Endothelial cell (in vitro differentiated cells): ENCODE measurements at regions not wholly inside any gene's neighbourhood (a gene's known extent, or its start where the extent isn't known, plus 50 kb on each side); places are given as distances from the start of the nearest gene placed in this dataset.

Source experiments
- DNase-seq: peaks from one replicate; pipeline ENCODE4 v3.0.0; 2021; ENCODE audit warnings: low spot score
- H3K27ac Mint-ChIP-seq: one replicate; pipeline ENCODE4 v1.8.0; 2021; ENCODE audit warnings: mixed read lengths, inconsistent platforms; ENCODE audit not compliant: unreplicated experiment
- H3K27me3 Mint-ChIP-seq: one replicate; pipeline ENCODE4 v1.8.0; 2021; ENCODE audit warnings: mild to moderate bottlenecking, moderate library complexity, mixed read lengths, inconsistent platforms; ENCODE audit not compliant: unreplicated experiment
- H3K36me3 Mint-ChIP-seq: one replicate; pipeline ENCODE4 v1.8.0; 2021; ENCODE audit warnings: mild to moderate bottlenecking, low read depth, mixed read lengths, inconsistent platforms; ENCODE audit not compliant: unreplicated experiment
- H3K4me1 Mint-ChIP-seq: one replicate; pipeline ENCODE4 v1.8.0; 2021; ENCODE audit warnings: mild to moderate bottlenecking, mixed read lengths, inconsistent platforms; ENCODE audit not compliant: unreplicated experiment
- H3K4me3 Mint-ChIP-seq: one replicate; pipeline ENCODE4 v1.8.0; 2021; ENCODE audit warnings: mild to moderate bottlenecking, mixed read lengths, inconsistent platforms; ENCODE audit not compliant: unreplicated experiment
- H3K9me3 Mint-ChIP-seq: one replicate; pipeline ENCODE4 v1.8.0; 2021; ENCODE audit warnings: mixed read lengths, inconsistent platforms; ENCODE audit not compliant: unreplicated experiment
- TF ChIP-seq, protein P1 (sequence below): fragments of 200-600 bp; sonication (generic); IDR thresholded peaks from one replicate; pipeline ENCODE4 v1.5.0; 2021; ENCODE audit warnings: antibody characterized with exemption; ENCODE audit not compliant: unreplicated experiment

GRCh38 chr7:21099955-21100354 is 313.3 kb upstream of the SP8 start:
- TF ChIP-seq, protein P1, sequence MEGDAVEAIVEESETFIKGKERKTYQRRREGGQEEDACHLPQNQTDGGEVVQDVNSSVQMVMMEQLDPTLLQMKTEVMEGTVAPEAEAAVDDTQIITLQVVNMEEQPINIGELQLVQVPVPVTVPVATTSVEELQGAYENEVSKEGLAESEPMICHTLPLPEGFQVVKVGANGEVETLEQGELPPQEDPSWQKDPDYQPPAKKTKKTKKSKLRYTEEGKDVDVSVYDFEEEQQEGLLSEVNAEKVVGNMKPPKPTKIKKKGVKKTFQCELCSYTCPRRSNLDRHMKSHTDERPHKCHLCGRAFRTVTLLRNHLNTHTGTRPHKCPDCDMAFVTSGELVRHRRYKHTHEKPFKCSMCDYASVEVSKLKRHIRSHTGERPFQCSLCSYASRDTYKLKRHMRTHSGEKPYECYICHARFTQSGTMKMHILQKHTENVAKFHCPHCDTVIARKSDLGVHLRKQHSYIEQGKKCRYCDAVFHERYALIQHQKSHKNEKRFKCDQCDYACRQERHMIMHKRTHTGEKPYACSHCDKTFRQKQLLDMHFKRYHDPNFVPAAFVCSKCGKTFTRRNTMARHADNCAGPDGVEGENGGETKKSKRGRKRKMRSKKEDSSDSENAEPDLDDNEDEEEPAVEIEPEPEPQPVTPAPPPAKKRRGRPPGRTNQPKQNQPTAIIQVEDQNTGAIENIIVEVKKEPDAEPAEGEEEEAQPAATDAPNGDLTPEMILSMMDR = no peak
- no peaks in the 10 kb centered on the region for H3K27me3 Mint-ChIP-seq
- no peak overlapping the region for H3K27ac Mint-ChIP-seq
- H3K4me3 Mint-ChIP-seq = no peak overlapping the region
- DNase-seq = no peak
- no peaks in the 10 kb centered on the region for H3K36me3 Mint-ChIP-seq
- no peaks in the 10 kb centered on the region for H3K4me1 Mint-ChIP-seq
- no peaks in the 10 kb centered on the region for H3K9me3 Mint-ChIP-seq

GRCh38 chr7:21101541-21101940 is 314.9 kb upstream of the SP8 start:
- Mint-ChIP-seq H3K4me3 (no peak overlapping the region), H3K27me3 (no peaks in the 10 kb centered on the region), H3K27ac (no peak overlapping the region), H3K4me1 (no peaks in the 10 kb centered on the region), H3K36me3 (no peaks in the 10 kb centered on the region), H3K9me3 (no peaks in the 10 kb centered on the region)
- TF ChIP-seq, protein P1 = no peak
- no peak for DNase-seq

DNA sequence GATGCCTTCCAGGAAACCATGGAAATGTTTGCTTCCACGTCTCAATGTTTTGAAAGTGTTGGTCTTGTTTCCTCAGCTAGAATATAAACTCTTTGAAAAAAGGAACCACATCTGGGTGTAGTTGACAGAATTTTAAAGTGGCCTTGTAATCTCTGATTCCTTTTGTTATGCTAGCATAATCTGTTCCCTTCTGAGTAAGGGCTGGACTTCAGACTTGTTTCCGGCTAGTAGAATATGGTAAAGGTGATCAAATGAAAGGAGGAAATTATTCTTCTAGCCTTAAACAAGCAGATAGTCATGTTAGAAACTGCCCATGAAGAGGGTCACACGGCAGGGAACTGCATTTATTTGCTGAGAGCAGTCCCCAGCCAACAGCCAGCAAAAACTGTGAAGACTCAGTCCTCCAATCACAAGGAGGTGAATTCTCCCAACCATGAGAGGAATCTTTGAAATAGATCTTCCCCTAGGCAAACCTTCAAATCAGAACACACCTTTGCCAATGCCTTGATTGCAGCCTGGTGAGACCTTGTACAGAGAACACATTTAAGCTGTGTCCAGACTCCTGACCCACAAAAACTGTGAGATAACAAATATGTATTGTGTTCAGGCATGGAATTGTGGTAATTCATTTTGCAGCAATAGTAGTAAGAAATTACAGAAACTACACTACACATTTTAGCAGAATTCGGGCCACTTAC is 316.9 kb upstream of the SP8 start:
- TF ChIP-seq, protein P1 = no peak
- no peak for DNase-seq
- Mint-ChIP-seq H3K4me1 (no peaks in the 10 kb centered on the region), H3K36me3 (no peaks in the 10 kb centered on the region), H3K4me3 (no peak overlapping the region), H3K27ac (no peak overlapping the region), H3K9me3 (no peaks in the 10 kb centered on the region), H3K27me3 (no peaks in the 10 kb centered on the region)

GRCh38 chr7:21104124-21104500 is 317.4 kb upstream of the SP8 start:
- no peaks in the 10 kb centered on the region for H3K27me3 Mint-ChIP-seq
- DNase-seq = no peak
- no peaks in the 10 kb centered on the region for H3K4me1 Mint-ChIP-seq
- H3K27ac Mint-ChIP-seq = no peak overlapping the region
- H3K4me3 Mint-ChIP-seq = no peak overlapping the region
- TF ChIP-seq, protein P1 = no peak
- no peaks in the 10 kb centered on the region for H3K9me3 Mint-ChIP-seq
- H3K36me3 Mint-ChIP-seq = no peaks in the 10 kb centered on the region

DNA sequence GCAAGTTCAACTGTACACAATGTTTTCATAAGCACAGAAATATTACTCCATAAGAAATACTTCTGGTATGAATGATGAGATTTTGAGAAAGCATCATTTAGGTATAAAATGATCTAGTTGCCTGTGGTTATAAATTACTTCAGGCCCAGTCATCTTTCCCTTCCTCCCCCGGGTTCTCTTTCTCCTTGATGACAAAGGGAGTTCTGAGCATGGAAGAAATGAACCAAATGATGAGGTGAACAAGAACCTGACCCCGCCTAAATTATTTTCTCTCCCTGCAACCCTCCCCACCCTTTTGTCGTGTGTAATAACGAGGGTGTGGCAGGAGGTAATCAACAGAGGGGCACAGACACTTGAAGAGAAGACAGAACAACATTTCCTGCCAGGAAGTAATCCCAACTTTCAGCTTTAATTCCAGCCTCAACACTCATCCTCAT is 319.6 kb upstream of the SP8 start:
- no peak for DNase-seq
- Mint-ChIP-seq H3K4me3 (no peak overlapping the region), H3K27me3 (no peaks in the 10 kb centered on the region), H3K36me3 (no peaks in the 10 kb centered on the region), H3K9me3 (no peaks in the 10 kb centered on the region), H3K27ac (no peak overlapping the region), H3K4me1 (no peaks in the 10 kb centered on the region)
- TF ChIP-seq, protein P1 = no peak
